ENCODE measurements at regions not wholly inside any gene's neighbourhood (a gene's known extent, or its start where the extent isn't known, plus 50 kb on each side); places are given as distances from the start of the nearest gene placed in this dataset.

- no peaks in the 10 kb centered on the region for H3K9me3 Mint-ChIP-seq (ENCODE audit: low read depth, unreplicated experiment)
- no TSS peak for BruUV-seq (replicated peaks)
These were observed 140.3 kb upstream of the SOX1 start for GRCh38 chr13:111926501-111927180.

GRCh38 chr13:111927181-111927540 lies 139.8 kb upstream of the SOX1 start:
- no peaks in the 10 kb centered on the region for H3K27me3 Mint-ChIP-seq (ENCODE audit: unreplicated experiment)
- no TSS peak for BruUV-seq (replicated peaks)
- CTCF ChIA-PET = no interaction called here
- no peak for TF ChIP-seq CTCF (IDR thresholded peaks at IDR 0.05; ENCODE audit: unreplicated experiment)
- intact Hi-C loops (cut with micrococcal nuclease; ENCODE audit: unreplicated experiment) = no loop called here
- H3K9me3 Mint-ChIP-seq (ENCODE audit: low read depth, unreplicated experiment) = peaks cover 1% of the 10 kb centered on the region
- no peak for DNase-seq
- H3K27ac Mint-ChIP-seq (ENCODE audit: unreplicated experiment) = no peak overlapping the region
- H3K4me3 Mint-ChIP-seq (ENCODE audit: low read depth, unreplicated experiment) = no peak overlapping the region
- H3K36me3 Mint-ChIP-seq (ENCODE audit: insufficient read depth, unreplicated experiment) = no peaks in the 10 kb centered on the region
- no peaks in the 10 kb centered on the region for H3K4me1 Mint-ChIP-seq (ENCODE audit: low read depth, unreplicated experiment)

More at GRCh38 chr13:111926501-111927180, 140.3 kb upstream of the SOX1 start:
- no peaks in the 10 kb centered on the region for H3K4me1 Mint-ChIP-seq (ENCODE audit: low read depth, unreplicated experiment)
- no peaks in the 10 kb centered on the region for H3K27me3 Mint-ChIP-seq (ENCODE audit: unreplicated experiment)
- no peak for TF ChIP-seq CTCF (IDR thresholded peaks at IDR 0.05; ENCODE audit: unreplicated experiment)
- no peak overlapping the region for H3K4me3 Mint-ChIP-seq (ENCODE audit: low read depth, unreplicated experiment)
- CTCF ChIA-PET = no interaction called here
- H3K27ac Mint-ChIP-seq (ENCODE audit: unreplicated experiment) = no peak overlapping the region
- H3K36me3 Mint-ChIP-seq (ENCODE audit: insufficient read depth, unreplicated experiment) = no peaks in the 10 kb centered on the region
- no peak for DNase-seq
- intact Hi-C loops (cut with micrococcal nuclease; ENCODE audit: unreplicated experiment) = no loop called here

GRCh38 chr13:111929036-111929616 lies 137.8 kb upstream of the SOX1 start:
- H3K27me3 Mint-ChIP-seq (ENCODE audit: unreplicated experiment) = no peaks in the 10 kb centered on the region
- BruUV-seq (replicated peaks) = no TSS peak
- CTCF ChIA-PET = no interaction called here
- H3K4me1 Mint-ChIP-seq (ENCODE audit: low read depth, unreplicated experiment) = no peaks in the 10 kb centered on the region
- H3K4me3 Mint-ChIP-seq (ENCODE audit: low read depth, unreplicated experiment) = no peak overlapping the region
- no peak overlapping the region for H3K27ac Mint-ChIP-seq (ENCODE audit: unreplicated experiment)
- no peaks in the 10 kb centered on the region for H3K36me3 Mint-ChIP-seq (ENCODE audit: insufficient read depth, unreplicated experiment)
- H3K9me3 Mint-ChIP-seq (ENCODE audit: low read depth, unreplicated experiment) = peaks cover 7% of the 10 kb centered on the region
- no peak for TF ChIP-seq CTCF (IDR thresholded peaks at IDR 0.05; ENCODE audit: unreplicated experiment)
- intact Hi-C loops (cut with micrococcal nuclease; ENCODE audit: unreplicated experiment) = no loop called here
- no peak for DNase-seq

GRCh38 chr13:111936267-111936925 lies 130.6 kb upstream of the SOX1 start:
- no peak overlapping the region for H3K4me3 Mint-ChIP-seq (ENCODE audit: low read depth, unreplicated experiment)
- no peaks in the 10 kb centered on the region for H3K27me3 Mint-ChIP-seq (ENCODE audit: unreplicated experiment)
- no TSS peak for BruUV-seq (replicated peaks)
- no peak for TF ChIP-seq CTCF (IDR thresholded peaks at IDR 0.05; ENCODE audit: unreplicated experiment)
- H3K9me3 Mint-ChIP-seq (ENCODE audit: low read depth, unreplicated experiment) = peaks cover 18% of the 10 kb centered on the region
- no peaks in the 10 kb centered on the region for H3K36me3 Mint-ChIP-seq (ENCODE audit: insufficient read depth, unreplicated experiment)
- no peak overlapping the region for H3K27ac Mint-ChIP-seq (ENCODE audit: unreplicated experiment)
- intact Hi-C loops (cut with micrococcal nuclease; ENCODE audit: unreplicated experiment) = no loop called here
- CTCF ChIA-PET = no interaction called here
- no peak for DNase-seq
- H3K4me1 Mint-ChIP-seq (ENCODE audit: low read depth, unreplicated experiment) = no peaks in the 10 kb centered on the region

Measured in Calu3 (cell line).